HG03575 (cell line): ENCODE measurements at regions not wholly inside any gene's neighbourhood (a gene's known extent, or its start where the extent isn't known, plus 50 kb on each side); places are given as distances from the start of the nearest gene placed in this dataset.

Source experiments
- ATAC-seq: cut with Tn5 transposase; IDR thresholded peaks from one replicate; pipeline ENCODE4 v1.9.1; 2021; ENCODE audit not compliant: unreplicated experiment, insufficient number of reproducible peaks, low FRiP score; ENCODE audit errors: extremely low read depth

- ATAC-seq: no peak
Observed at GRCh38 chr16:14364386-14365199, 265.5 kb downstream of the PARN start.

GRCh38 chr16:14364112-14364385 lies 266.0 kb downstream of the PARN start:
- ATAC-seq: no peak

GRCh38 chr16:14362774-14363371 lies 267.2 kb downstream of the PARN start:
- no peak for ATAC-seq

- ATAC-seq: no peak
Observed at GRCh38 chr16:14360326-14361037, 269.6 kb downstream of the PARN start.

GRCh38 chr16:14358697-14359305 lies 271.3 kb downstream of the PARN start:
- no peak for ATAC-seq

- no peak for ATAC-seq
Observed at GRCh38 chr16:14357328-14357727, 272.7 kb downstream of the PARN start.

- no peak for ATAC-seq
Observed at GRCh38 chr16:14356064-14356463, 274.0 kb downstream of the PARN start.

GRCh38 chr16:14354561-14355351 lies 275.3 kb downstream of the PARN start:
- ATAC-seq: peak; percentile 81

GRCh38 chr16:14353340-14353739 lies 276.7 kb downstream of the PARN start:
- no peak for ATAC-seq

- ATAC-seq: no peak
Observed at GRCh38 chr16:14351647-14352046, 278.4 kb downstream of the PARN start.

GRCh38 chr16:14350626-14351025 lies 279.4 kb downstream of the PARN start:
- ATAC-seq: no peak

- no peak for ATAC-seq
Observed at GRCh38 chr16:14350081-14350480, 279.0 kb downstream of the MRTFB start.

GRCh38 chr16:14347706-14348105 lies 276.6 kb downstream of the MRTFB start:
- no peak for ATAC-seq

- no peak for ATAC-seq
Observed at GRCh38 chr16:14346278-14347142, 275.4 kb downstream of the MRTFB start.

GRCh38 chr16:14345512-14346115 lies 274.5 kb downstream of the MRTFB start:
- no peak for ATAC-seq

GRCh38 chr16:14344945-14345344 lies 273.8 kb downstream of the MRTFB start:
- ATAC-seq: no peak

- ATAC-seq: no peak
Observed at GRCh38 chr16:14344292-14344691, 273.2 kb downstream of the MRTFB start.
